Lung (tissue), 11 donors: ENCODE measurements at regions not wholly inside any gene's neighbourhood (a gene's known extent, or its start where the extent isn't known, plus 50 kb on each side); places are given as distances from the start of the nearest gene placed in this dataset.
A peak's percentile ranks its signal among the peaks of the same experiment; 100 is the strongest.

Source experiments
- ATAC-seq: fragments of 200-7000 bp; cut with Tn5 transposase; one replicate; pipeline ENCODE4 v1.9.1; 2020; ENCODE audit warnings: moderate number of reproducible peaks; ENCODE audit not compliant: insufficient read depth, low FRiP score
- DNase-seq, 3 donors: peaks; one replicate each; pipeline ENCODE4 v3.0.0-alpha.2; 2013 to 2017
- H3K27ac ChIP-seq, 2 donors: one replicate each; pipeline ENCODE4 v1.5.1; 2013; ENCODE audit warnings: mild to moderate bottlenecking in 2 of 2, moderate library complexity in 2 of 2, control low read depth in 1 of 2, inconsistent platforms in 1 of 2, low read depth in 1 of 2, low read length in 1 of 2
- H3K27me3 ChIP-seq, 3 donors: one replicate each; pipeline ENCODE4 v1.5.1; 2013; ENCODE audit warnings: low read length in 2 of 3; ENCODE audit not compliant: control insufficient read depth in 3 of 3, insufficient read depth in 3 of 3
- H3K36me3 ChIP-seq, 4 donors: one replicate each; pipeline ENCODE4 v1.5.1; 2013; ENCODE audit warnings: low read length in 4 of 4, mild to moderate bottlenecking in 1 of 4, moderate library complexity in 1 of 4; ENCODE audit not compliant: control insufficient read depth in 4 of 4, insufficient read depth in 4 of 4
- H3K4me1 ChIP-seq, 5 donors: one replicate each; pipeline ENCODE4 v1.5.1; 2013; ENCODE audit warnings: low read length in 5 of 5, mild to moderate bottlenecking in 2 of 5, moderate library complexity in 1 of 5; ENCODE audit not compliant: control insufficient read depth in 5 of 5, insufficient read depth in 5 of 5
- H3K4me3 ChIP-seq: one replicate; pipeline ENCODE4 v1.5.1; 2013; ENCODE audit warnings: mild to moderate bottlenecking, control low read depth, moderate library complexity
- H3K9ac ChIP-seq, 2 donors: one replicate each; pipeline ENCODE4 v1.5.1; 2013; ENCODE audit warnings: low read length in 2 of 2, control low read depth in 1 of 2; ENCODE audit not compliant: insufficient read depth in 1 of 2
- H3K9me3 ChIP-seq, 4 donors: one replicate each; pipeline ENCODE4 v1.5.1; 2013; ENCODE audit warnings: low read length in 3 of 4, mild to moderate bottlenecking in 1 of 4, moderate library complexity in 1 of 4; ENCODE audit not compliant: control insufficient read depth in 4 of 4, insufficient read depth in 3 of 4
- CTCF ChIP-seq: IDR thresholded peaks from 2 replicates; pipeline ENCODE4 v1.5.1; 2012; ENCODE audit warnings: mild to moderate bottlenecking; ENCODE audit errors: control extremely low read depth, extremely low read depth
- WGBS, 2 donors: extraction: QIAGEN DNeasy Blood & Tissue Kit; methylation state at CpG; one replicate each; pipeline ENCODE4 v1.1.7; 2013; 5-methylcytosine and 5-hydroxymethylcytosine counted together
- donor health status: control.
- donor health status: control.
- donor health status: Bipolar disorder and iron deficiency.
- donor health status: healthy.
- donor health status: DM: yes; HTN: yes; CAD: no.

DNA sequence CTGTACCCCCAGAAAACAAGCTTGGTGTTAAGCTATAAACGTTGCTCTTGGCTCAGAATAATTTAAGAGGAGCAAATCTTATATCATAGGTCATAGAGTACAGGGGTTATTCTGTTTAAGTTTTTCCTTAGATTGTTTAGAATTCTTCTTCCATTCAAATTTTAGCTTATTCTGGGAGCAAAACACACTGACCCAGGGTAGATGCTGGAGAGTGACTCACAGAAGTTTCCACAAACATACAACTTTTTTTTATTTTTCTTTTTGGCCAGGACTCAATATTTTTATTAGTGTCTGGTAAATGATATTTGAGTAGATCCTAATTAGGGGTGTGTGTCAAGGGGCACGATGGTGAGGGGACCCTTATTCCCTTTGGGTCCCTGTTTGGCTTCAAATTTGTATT is 71.5 kb upstream of the PSME4 start:
- no peaks in the 10 kb centered on the region for H3K9me3 ChIP-seq
- no peak for TF ChIP-seq CTCF
- ATAC-seq = no peak
- no peak overlapping the region for H3K4me3 ChIP-seq
- peak overlapping the region in 1 of 2 donors; percentile 36 for H3K27ac ChIP-seq
- H3K4me1 ChIP-seq = no peaks in the 10 kb centered on the region
- H3K27me3 ChIP-seq = no peaks in the 10 kb centered on the region
- WGBS, 2 donors = 81 to 84% methylated on average over 2 of the region's 2 CpGs
- H3K9ac ChIP-seq = no peak overlapping the region
- DNase-seq = no peak
- H3K36me3 ChIP-seq = peaks cover 0 to 6% (median under 1%) of the 10 kb centered on the region in 4 donors

DNA sequence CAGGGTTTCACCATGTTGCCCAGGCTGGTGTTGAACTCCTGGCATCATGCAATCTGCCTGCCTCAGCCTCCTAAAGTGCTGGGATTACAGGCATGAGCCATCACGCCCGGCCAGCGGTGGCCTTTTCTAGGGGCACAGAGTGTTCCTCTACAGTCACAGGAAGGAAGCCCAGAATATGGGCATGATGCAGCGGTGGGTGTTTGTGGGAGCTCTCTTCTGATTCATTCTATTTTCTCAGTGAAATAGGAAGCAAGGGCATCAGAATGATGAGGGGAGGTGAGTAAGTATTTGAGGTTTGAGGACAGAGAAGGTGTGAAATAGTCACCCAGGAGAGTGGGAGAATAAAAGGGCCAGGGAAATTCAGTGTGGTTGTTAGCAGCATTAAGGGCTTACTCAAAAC is 70.3 kb upstream of the PSME4 start:
- Histone ChIP-seq H3K27ac (no peak overlapping the region), H3K4me3 (no peak overlapping the region), H3K9me3 (no peaks in the 10 kb centered on the region), H3K9ac (no peak overlapping the region), H3K36me3 (peaks cover 0 to 6% (median under 1%) of the 10 kb centered on the region in 4 donors), H3K4me1 (no peaks in the 10 kb centered on the region), H3K27me3 (no peaks in the 10 kb centered on the region)
- TF ChIP-seq CTCF = no peak
- 80 to 91% methylated on average over 4 of the region's 4 CpGs for WGBS, 2 donors
- ATAC-seq (no peak), DNase-seq (no peak)

- Histone ChIP-seq H3K27ac (no peak overlapping the region), H3K27me3 (no peaks in the 10 kb centered on the region), H3K9me3 (no peaks in the 10 kb centered on the region), H3K4me3 (no peak overlapping the region), H3K9ac (no peak overlapping the region), H3K36me3 (peaks cover 0 to 6% (median under 1%) of the 10 kb centered on the region in 4 donors), H3K4me1 (no peaks in the 10 kb centered on the region)
- ATAC-seq (no peak), DNase-seq (no peak)
- TF ChIP-seq CTCF = no peak
- 97 to 100% methylated on average over 1 of the region's 1 CpG for WGBS, 2 donors
Observed at GRCh38 chr2:54040685-54041084, 69.9 kb upstream of the PSME4 start.

DNA sequence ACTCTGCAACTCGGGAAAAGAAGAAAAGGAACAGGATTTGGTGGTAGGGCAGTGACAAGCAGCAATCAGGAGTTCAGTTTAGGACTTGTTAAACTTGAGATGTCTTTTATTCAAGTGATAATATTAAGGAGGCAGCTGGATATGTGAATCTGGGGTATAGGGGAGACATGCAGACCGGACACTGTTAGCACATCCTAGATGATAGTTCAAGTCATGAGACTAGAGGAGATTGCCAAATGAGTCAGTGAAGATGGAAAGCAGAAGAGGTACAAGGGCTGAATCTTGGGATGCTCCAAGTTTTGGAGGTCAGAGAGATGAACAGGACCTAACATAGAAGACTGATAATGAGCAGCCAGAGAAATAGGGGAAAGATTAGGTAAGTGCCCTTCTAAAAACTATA is 69.5 kb upstream of the PSME4 start:
- Histone ChIP-seq H3K9ac (no peak overlapping the region), H3K9me3 (no peaks in the 10 kb centered on the region), H3K4me1 (no peaks in the 10 kb centered on the region), H3K27ac (peak overlapping the region in 1 of 2 donors; percentile 20), H3K4me3 (no peak overlapping the region), H3K27me3 (no peaks in the 10 kb centered on the region), H3K36me3 (peaks cover 0 to 6% (median under 1%) of the 10 kb centered on the region in 4 donors)
- no peak for TF ChIP-seq CTCF
- DNase-seq = no peak
- 79 to 80% methylated on average over 2 of the region's 2 CpGs for WGBS, 2 donors
- no peak for ATAC-seq
